ENCODE measurements at regions not wholly inside any gene's neighbourhood (a gene's known extent, or its start where the extent isn't known, plus 50 kb on each side); places are given as distances from the start of the nearest gene placed in this dataset.
A peak's percentile ranks its signal among the peaks of the same experiment; 100 is the strongest.

DNA sequence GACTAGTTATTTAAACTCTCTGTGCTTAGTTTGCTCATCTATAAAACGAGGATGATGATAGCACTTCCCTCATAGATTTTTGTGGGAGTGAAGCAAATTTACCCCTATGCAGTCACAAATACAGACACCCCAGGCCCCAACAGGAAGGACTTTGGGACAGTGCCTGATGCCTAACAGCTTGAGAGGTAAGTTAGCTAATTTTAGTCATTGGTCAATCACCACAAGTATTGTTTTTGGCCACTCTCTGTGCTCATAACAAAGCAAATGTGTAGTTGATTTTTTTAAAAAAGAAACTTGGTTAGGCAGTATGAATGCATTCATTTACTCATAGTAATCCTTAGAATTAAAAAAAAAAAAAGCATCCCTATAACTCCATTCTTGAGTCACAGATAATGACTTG, 1590.7 kb upstream of the TENM3 start:
- H3K4me2 ChIP-seq (ENCODE audit: insufficient read depth, low read length), result no peak overlapping the region
- no peaks in the 10 kb centered on the region for H3K27me3 ChIP-seq (ENCODE audit: insufficient read depth, low read length)

DNA sequence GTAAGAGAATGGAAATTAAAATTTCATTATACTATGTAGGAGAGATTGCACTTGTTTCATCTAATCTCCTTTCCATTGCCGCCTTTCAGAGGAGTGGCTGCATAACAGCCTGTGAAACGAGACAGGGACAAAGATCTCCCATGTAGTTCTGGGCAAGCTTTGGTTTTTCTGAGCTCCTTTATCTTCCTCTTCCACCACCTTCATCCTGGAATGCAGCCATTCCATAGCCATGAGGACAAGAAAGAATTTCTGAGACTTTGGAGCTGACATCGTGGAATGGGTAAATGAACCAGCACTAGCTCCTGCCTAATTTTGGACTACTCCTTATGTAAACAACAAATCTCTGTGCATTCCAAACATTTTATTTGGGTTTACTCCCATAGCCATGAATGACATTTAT, 1587.3 kb upstream of the TENM3 start:
- TF ChIP-seq, protein P1, sequence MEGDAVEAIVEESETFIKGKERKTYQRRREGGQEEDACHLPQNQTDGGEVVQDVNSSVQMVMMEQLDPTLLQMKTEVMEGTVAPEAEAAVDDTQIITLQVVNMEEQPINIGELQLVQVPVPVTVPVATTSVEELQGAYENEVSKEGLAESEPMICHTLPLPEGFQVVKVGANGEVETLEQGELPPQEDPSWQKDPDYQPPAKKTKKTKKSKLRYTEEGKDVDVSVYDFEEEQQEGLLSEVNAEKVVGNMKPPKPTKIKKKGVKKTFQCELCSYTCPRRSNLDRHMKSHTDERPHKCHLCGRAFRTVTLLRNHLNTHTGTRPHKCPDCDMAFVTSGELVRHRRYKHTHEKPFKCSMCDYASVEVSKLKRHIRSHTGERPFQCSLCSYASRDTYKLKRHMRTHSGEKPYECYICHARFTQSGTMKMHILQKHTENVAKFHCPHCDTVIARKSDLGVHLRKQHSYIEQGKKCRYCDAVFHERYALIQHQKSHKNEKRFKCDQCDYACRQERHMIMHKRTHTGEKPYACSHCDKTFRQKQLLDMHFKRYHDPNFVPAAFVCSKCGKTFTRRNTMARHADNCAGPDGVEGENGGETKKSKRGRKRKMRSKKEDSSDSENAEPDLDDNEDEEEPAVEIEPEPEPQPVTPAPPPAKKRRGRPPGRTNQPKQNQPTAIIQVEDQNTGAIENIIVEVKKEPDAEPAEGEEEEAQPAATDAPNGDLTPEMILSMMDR (IDR thresholded peaks at IDR 0.05; ENCODE audit: extremely low read depth, low read depth, low read length), result no peak
- no peaks in the 10 kb centered on the region for H3K4me1 ChIP-seq (ENCODE audit: insufficient read depth, low read length)
- H3K36me3 ChIP-seq (ENCODE audit: insufficient read depth, low read length), result no peaks in the 10 kb centered on the region
- H4K20me1 ChIP-seq (ENCODE audit: insufficient read depth, low read length), result no peaks in the 10 kb centered on the region
- no peaks in the 10 kb centered on the region for H3K27me3 ChIP-seq (ENCODE audit: insufficient read depth, low read length)
- no peak overlapping the region for H3K4me2 ChIP-seq (ENCODE audit: insufficient read depth, low read length)
- no peak for DNase-seq (ENCODE audit: insufficient read length, low spot score, missing footprints)
- H3K79me2 ChIP-seq (ENCODE audit: insufficient read depth, low read length), result no peaks in the 10 kb centered on the region
- no peak overlapping the region for H3K27ac ChIP-seq (ENCODE audit: low read depth, low read length)
- H2AFZ ChIP-seq (ENCODE audit: low read length), result no peak overlapping the region
- H3K9me3 ChIP-seq (ENCODE audit: low read depth, low read length), result no peaks in the 10 kb centered on the region
- no peak overlapping the region for H3K4me3 ChIP-seq (ENCODE audit: insufficient read depth, low read length)

More for the DNA sequence above, 1590.7 kb upstream of the TENM3 start:
- H2AFZ ChIP-seq (ENCODE audit: low read length), result no peak overlapping the region
- TF ChIP-seq, protein P1 (IDR thresholded peaks at IDR 0.05; ENCODE audit: extremely low read depth, low read depth, low read length), result no peak
- no peak overlapping the region for H3K27ac ChIP-seq (ENCODE audit: low read depth, low read length)
- no peaks in the 10 kb centered on the region for H3K36me3 ChIP-seq (ENCODE audit: insufficient read depth, low read length)
- no peaks in the 10 kb centered on the region for H3K4me1 ChIP-seq (ENCODE audit: insufficient read depth, low read length)
- H3K9me3 ChIP-seq (ENCODE audit: low read depth, low read length), result no peaks in the 10 kb centered on the region
- H3K4me3 ChIP-seq (ENCODE audit: insufficient read depth, low read length), result no peak overlapping the region
- H3K79me2 ChIP-seq (ENCODE audit: insufficient read depth, low read length), result no peaks in the 10 kb centered on the region
- no peak for DNase-seq (ENCODE audit: insufficient read length, low spot score, missing footprints)
- no peaks in the 10 kb centered on the region for H4K20me1 ChIP-seq (ENCODE audit: insufficient read depth, low read length)

DNA sequence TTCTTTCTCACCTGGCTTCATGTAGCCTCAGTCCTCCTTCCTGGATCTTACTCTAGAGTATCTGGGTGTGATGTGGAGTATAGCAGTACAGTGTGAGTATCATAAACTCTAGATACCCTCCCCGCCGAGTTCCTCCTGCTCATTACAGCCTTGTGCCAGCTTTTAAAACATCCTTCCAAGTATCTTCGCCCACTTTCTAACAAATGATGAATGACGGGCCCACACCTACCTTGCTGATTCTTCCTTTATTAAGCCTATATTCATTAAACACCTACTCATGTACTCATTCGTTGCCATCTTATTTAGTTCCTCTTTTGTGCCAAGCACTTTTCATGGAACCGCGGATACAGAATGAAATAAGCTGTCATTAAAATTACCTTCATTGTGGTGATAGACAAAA, 1585.3 kb upstream of the TENM3 start:
- Histone ChIP-seq H3K4me1 (ENCODE audit: insufficient read depth, low read length) (no peaks in the 10 kb centered on the region), H3K36me3 (ENCODE audit: insufficient read depth, low read length) (no peaks in the 10 kb centered on the region), H3K9me3 (ENCODE audit: low read depth, low read length) (no peaks in the 10 kb centered on the region), H2AFZ (ENCODE audit: low read length) (no peak overlapping the region), H3K27me3 (ENCODE audit: insufficient read depth, low read length) (no peaks in the 10 kb centered on the region), H4K20me1 (ENCODE audit: insufficient read depth, low read length) (no peaks in the 10 kb centered on the region), H3K4me2 (ENCODE audit: insufficient read depth, low read length) (no peak overlapping the region), H3K4me3 (ENCODE audit: insufficient read depth, low read length) (no peak overlapping the region), H3K79me2 (ENCODE audit: insufficient read depth, low read length) (no peaks in the 10 kb centered on the region), H3K27ac (ENCODE audit: low read depth, low read length) (no peak overlapping the region)
- TF ChIP-seq, protein P1 (IDR thresholded peaks at IDR 0.05; ENCODE audit: extremely low read depth, low read depth, low read length), result no peak
- no peak for DNase-seq (ENCODE audit: insufficient read length, low spot score, missing footprints)

DNA sequence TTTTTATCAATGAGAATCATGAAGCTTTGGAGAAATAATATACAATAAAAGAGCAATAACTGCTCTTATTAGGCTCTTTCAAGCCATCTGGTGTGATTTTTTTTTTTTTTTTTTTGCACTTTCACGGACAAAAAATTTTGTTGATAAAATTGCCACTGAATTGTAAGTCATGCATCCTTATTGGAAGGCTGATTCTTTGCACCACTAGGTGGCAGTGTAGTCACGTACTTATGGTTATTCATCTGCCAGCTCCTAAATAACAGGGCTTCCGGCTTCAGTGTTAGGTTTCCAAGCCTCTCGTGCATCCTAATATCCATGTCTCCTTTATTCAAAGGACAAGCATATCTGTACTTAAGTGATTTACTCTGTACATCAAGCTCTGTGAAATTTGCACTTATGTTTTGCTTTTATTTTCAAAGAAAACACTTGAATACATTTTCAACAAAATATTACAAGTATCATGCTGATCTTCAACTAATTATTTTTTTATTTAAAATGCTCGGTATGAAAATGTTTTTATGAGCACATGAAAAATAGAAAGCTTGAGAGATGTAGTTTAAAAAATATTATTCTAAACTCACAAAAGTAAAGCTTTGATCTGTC, 1578.3 kb upstream of the TENM3 start:
- Histone ChIP-seq H3K9me3 (ENCODE audit: low read depth, low read length) (no peaks in the 10 kb centered on the region), H3K4me1 (ENCODE audit: insufficient read depth, low read length) (no peaks in the 10 kb centered on the region), H3K27me3 (ENCODE audit: insufficient read depth, low read length) (no peaks in the 10 kb centered on the region), H3K27ac (ENCODE audit: low read depth, low read length) (no peak overlapping the region), H3K36me3 (ENCODE audit: insufficient read depth, low read length) (no peaks in the 10 kb centered on the region), H3K4me3 (ENCODE audit: insufficient read depth, low read length) (no peak overlapping the region), H3K4me2 (ENCODE audit: insufficient read depth, low read length) (peak overlapping the region; percentile 45), H4K20me1 (ENCODE audit: insufficient read depth, low read length) (no peaks in the 10 kb centered on the region), H3K79me2 (ENCODE audit: insufficient read depth, low read length) (no peaks in the 10 kb centered on the region), H2AFZ (ENCODE audit: low read length) (no peak overlapping the region)
- TF ChIP-seq, protein P1 (IDR thresholded peaks at IDR 0.05; ENCODE audit: extremely low read depth, low read depth, low read length), result peak; percentile 76
- no peak for DNase-seq (ENCODE audit: insufficient read length, low spot score, missing footprints)
